ENCODE measurements at regions not wholly inside any gene's neighbourhood (a gene's known extent, or its start where the extent isn't known, plus 50 kb on each side); places are given as distances from the start of the nearest gene placed in this dataset.

- H3K27ac ChIP-seq, result no peak overlapping the region
- TF ChIP-seq CTCF (conservative IDR thresholded peaks at IDR 0.05) (no peak), EZH2 (IDR thresholded peaks at IDR 0.05; ENCODE audit: low read depth) (no peak)
- no peaks in the 10 kb centered on the region for H3K9me3 ChIP-seq (ENCODE audit: insufficient read depth, low read depth)
- H3K4me3 ChIP-seq, result no peak overlapping the region
- ChIA-PET POLR2A (ENCODE audit: unreplicated experiment) (no interaction called here), CTCF (interaction anchor here (0.7 kb wide), 1 partner anchor 118 kb away, joined by 3 read pairs; no protein-coding TSS in a partner anchor)
- no peak overlapping the region for H2AFZ ChIP-seq
- no TSS peak for BruUV-seq (replicated peaks)
- no peaks in the 10 kb centered on the region for H3K79me2 ChIP-seq (ENCODE audit: low read depth)
- intact Hi-C loops (cut with micrococcal nuclease; ENCODE audit: unreplicated experiment), result no loop called here
- no peaks in the 10 kb centered on the region for H3F3A ChIP-seq (ENCODE audit: insufficient read depth, low read depth)
- H3K4me1 ChIP-seq (replicated peaks; ENCODE audit: insufficient read depth), result no peaks in the 10 kb centered on the region
- no peak for DNase-seq
- no peaks in the 10 kb centered on the region for H3K36me3 ChIP-seq (ENCODE audit: low read depth)
- no peaks in the 10 kb centered on the region for H3K9me2 ChIP-seq (ENCODE audit: insufficient read depth)
- H3K4me2 ChIP-seq, result no peak overlapping the region
- H4K20me1 ChIP-seq (ENCODE audit: insufficient read depth), result no peaks in the 10 kb centered on the region
- H3K27me3 ChIP-seq (ENCODE audit: insufficient read depth, low read depth), result no peaks in the 10 kb centered on the region
Observed at GRCh38 chr11:111444040-111444439, 65.0 kb upstream of the POU2AF1 start.

- H3K9me3 ChIP-seq (ENCODE audit: insufficient read depth, low read depth), result no peaks in the 10 kb centered on the region
Observed at GRCh38 chr11:111443640-111444039, 64.6 kb upstream of the POU2AF1 start.

GRCh38 chr11:111443032-111443431 lies 64.0 kb upstream of the POU2AF1 start:
- Histone ChIP-seq H3K9me2 (ENCODE audit: insufficient read depth) (no peaks in the 10 kb centered on the region), H3K36me3 (ENCODE audit: low read depth) (no peaks in the 10 kb centered on the region), H2AFZ (no peak overlapping the region), H3K4me1 (replicated peaks; ENCODE audit: insufficient read depth) (no peaks in the 10 kb centered on the region), H3K9me3 (ENCODE audit: insufficient read depth, low read depth) (no peaks in the 10 kb centered on the region), H3K79me2 (ENCODE audit: low read depth) (no peaks in the 10 kb centered on the region), H3K4me3 (no peak overlapping the region), H3K27ac (no peak overlapping the region), H3F3A (ENCODE audit: insufficient read depth, low read depth) (no peaks in the 10 kb centered on the region), H4K20me1 (ENCODE audit: insufficient read depth) (no peaks in the 10 kb centered on the region), H3K4me2 (no peak overlapping the region), H3K27me3 (ENCODE audit: insufficient read depth, low read depth) (no peaks in the 10 kb centered on the region)
- POLR2A ChIA-PET (ENCODE audit: unreplicated experiment), result no interaction called here
- TF ChIP-seq EZH2 (IDR thresholded peaks at IDR 0.05; ENCODE audit: low read depth), result no peak
- no TSS peak for BruUV-seq (replicated peaks)
- CTCF ChIA-PET, result no interaction called here
- intact Hi-C loops (cut with micrococcal nuclease; ENCODE audit: unreplicated experiment), result no loop called here
- no peak for DNase-seq

More at GRCh38 chr11:111443640-111444039, 64.6 kb upstream of the POU2AF1 start:
- Histone ChIP-seq H3K4me1 (replicated peaks; ENCODE audit: insufficient read depth) (no peaks in the 10 kb centered on the region), H3K36me3 (ENCODE audit: low read depth) (no peaks in the 10 kb centered on the region), H3K79me2 (ENCODE audit: low read depth) (no peaks in the 10 kb centered on the region), H3K27me3 (ENCODE audit: insufficient read depth, low read depth) (no peaks in the 10 kb centered on the region), H3K27ac (no peak overlapping the region), H2AFZ (no peak overlapping the region), H4K20me1 (ENCODE audit: insufficient read depth) (no peaks in the 10 kb centered on the region), H3F3A (ENCODE audit: insufficient read depth, low read depth) (no peaks in the 10 kb centered on the region), H3K4me3 (no peak overlapping the region), H3K9me2 (ENCODE audit: insufficient read depth) (no peaks in the 10 kb centered on the region), H3K4me2 (no peak overlapping the region)
- intact Hi-C loops (cut with micrococcal nuclease; ENCODE audit: unreplicated experiment), result no loop called here
- no peak for TF ChIP-seq EZH2 (IDR thresholded peaks at IDR 0.05; ENCODE audit: low read depth)
- no peak for TF ChIP-seq CTCF (conservative IDR thresholded peaks at IDR 0.05)
- DNase-seq, result no peak
- POLR2A ChIA-PET (ENCODE audit: unreplicated experiment), result no interaction called here
- no TSS peak for BruUV-seq (replicated peaks)
- CTCF ChIA-PET, result interaction anchor here (0.7 kb wide), 1 partner anchor 117 kb away, joined by 3 read pairs; no protein-coding TSS in a partner anchor

- Histone ChIP-seq H3K4me2 (no peak overlapping the region), H3K4me1 (replicated peaks; ENCODE audit: insufficient read depth) (peaks cover 9% of the 10 kb centered on the region), H3F3A (ENCODE audit: insufficient read depth, low read depth) (no peaks in the 10 kb centered on the region), H3K27me3 (ENCODE audit: insufficient read depth, low read depth) (no peaks in the 10 kb centered on the region), H3K79me2 (ENCODE audit: low read depth) (no peaks in the 10 kb centered on the region), H4K20me1 (ENCODE audit: insufficient read depth) (no peaks in the 10 kb centered on the region), H3K9me2 (ENCODE audit: insufficient read depth) (no peaks in the 10 kb centered on the region), H2AFZ (no peak overlapping the region), H3K4me3 (no peak overlapping the region), H3K27ac (no peak overlapping the region), H3K36me3 (ENCODE audit: low read depth) (no peaks in the 10 kb centered on the region), H3K9me3 (ENCODE audit: insufficient read depth, low read depth) (no peaks in the 10 kb centered on the region)
- ChIA-PET POLR2A (ENCODE audit: unreplicated experiment) (no interaction called here), CTCF (no interaction called here)
- TF ChIP-seq CTCF (conservative IDR thresholded peaks at IDR 0.05) (no peak), EZH2 (IDR thresholded peaks at IDR 0.05; ENCODE audit: low read depth) (no peak)
- DNase-seq, result no peak
- intact Hi-C loops (cut with micrococcal nuclease; ENCODE audit: unreplicated experiment), result no loop called here
- no TSS peak for BruUV-seq (replicated peaks)
Observed at GRCh38 chr11:111441443-111441842, 62.4 kb upstream of the POU2AF1 start.

Measured in PC-9 (cell line).